Immature natural killer cell (primary cell): ENCODE measurements at regions not wholly inside any gene's neighbourhood (a gene's known extent, or its start where the extent isn't known, plus 50 kb on each side); places are given as distances from the start of the nearest gene placed in this dataset.
"Not testable (repeated sequence)": the region's sequence is repeated elsewhere in the genome, so short reads cannot be mapped to it uniquely, and the experiment has no call there.

Experiments used
- DNase-seq, 3 donors: peaks; one replicate each; pipeline ENCODE4 v3.0.0; 2022; ENCODE audit warnings: mixed read lengths in 1 of 3
- H3K27ac Mint-ChIP-seq, 6 donors: one replicate each; pipeline ENCODE4 v1.8.0; 2020; ENCODE audit warnings: mixed read lengths in 6 of 6, mild to moderate bottlenecking in 5 of 6, inconsistent platforms in 4 of 6, moderate library complexity in 3 of 6
- H3K27me3 Mint-ChIP-seq, 3 donors: one replicate each; pipeline ENCODE4 v1.8.0; 2020 to 2021; ENCODE audit warnings: low read depth in 3 of 3, mild to moderate bottlenecking in 3 of 3, mixed read lengths in 3 of 3, moderate library complexity in 3 of 3, inconsistent platforms in 1 of 3
- H3K36me3 Mint-ChIP-seq, 3 donors: one replicate each; pipeline ENCODE4 v1.8.0; 2020; ENCODE audit warnings: mixed read lengths in 3 of 3, inconsistent platforms in 2 of 3, mild to moderate bottlenecking in 2 of 3
- H3K4me1 Mint-ChIP-seq, 2 donors: one replicate each; pipeline ENCODE4 v1.8.0; 2020; ENCODE audit warnings: inconsistent platforms in 2 of 2, mild to moderate bottlenecking in 2 of 2, mixed read lengths in 2 of 2, moderate library complexity in 1 of 2
- H3K4me3 Mint-ChIP-seq, 5 donors: one replicate each; pipeline ENCODE4 v1.8.0; 2020; ENCODE audit warnings: mild to moderate bottlenecking in 5 of 5, mixed read lengths in 5 of 5, inconsistent platforms in 3 of 5, moderate library complexity in 3 of 5
- H3K9me3 Mint-ChIP-seq, 6 donors: one replicate each; pipeline ENCODE4 v1.8.0; 2020; ENCODE audit warnings: mild to moderate bottlenecking in 6 of 6, mixed read lengths in 6 of 6, inconsistent platforms in 4 of 6, moderate library complexity in 3 of 6

GRCh38 chr15:62503451-62503850, 338.4 kb upstream of the C2CD4B start:
- no peak overlapping the region for H3K27ac Mint-ChIP-seq
- no peaks in the 10 kb centered on the region for H3K9me3 Mint-ChIP-seq
- H3K27me3 Mint-ChIP-seq, result peaks cover 2 to 7% (median 2%) of the 10 kb centered on the region in 3 donors
- H3K4me3 Mint-ChIP-seq, result no peak overlapping the region
- no peaks in the 10 kb centered on the region for H3K36me3 Mint-ChIP-seq
- DNase-seq, result no peak
- no peaks in the 10 kb centered on the region for H3K4me1 Mint-ChIP-seq

- DNase-seq, result no peak
These were observed 340.7 kb upstream of the C2CD4B start for GRCh38 chr15:62505762-62506161.

GRCh38 chr15:62506217-62506805, 341.2 kb upstream of the C2CD4B start:
- Mint-ChIP-seq H3K27me3 (peaks cover 2 to 6% (median 5%) of the 10 kb centered on the region in 3 donors), H3K4me1 (no peaks in the 10 kb centered on the region), H3K9me3 (peaks cover 0 to 1% (median 0%) of the 10 kb centered on the region in 6 donors), H3K4me3 (no peak overlapping the region), H3K27ac (no peak overlapping the region), H3K36me3 (no peaks in the 10 kb centered on the region)
- DNase-seq, result no peak

More at GRCh38 chr15:62505762-62506161, 340.7 kb upstream of the C2CD4B start:
- no peaks in the 10 kb centered on the region for H3K4me1 Mint-ChIP-seq
- peaks cover 0 to 1% (median 0%) of the 10 kb centered on the region in 6 donors for H3K9me3 Mint-ChIP-seq
- no peaks in the 10 kb centered on the region for H3K36me3 Mint-ChIP-seq
- H3K27ac Mint-ChIP-seq, result no peak overlapping the region
- no peak overlapping the region for H3K4me3 Mint-ChIP-seq
- H3K27me3 Mint-ChIP-seq, result peaks cover 1 to 5% (median 2%) of the 10 kb centered on the region in 3 donors

- Mint-ChIP-seq H3K36me3 (no peaks in the 10 kb centered on the region), H3K27me3 (peaks cover 2 to 9% (median 3%) of the 10 kb centered on the region in 3 donors), H3K27ac (no peak overlapping the region), H3K9me3 (peaks cover 0 to 1% (median 0%) of the 10 kb centered on the region in 6 donors), H3K4me1 (no peaks in the 10 kb centered on the region), H3K4me3 (no peak overlapping the region)
- DNase-seq, result no peak
These were observed 344.4 kb upstream of the C2CD4B start for GRCh38 chr15:62509395-62509958.

- H3K27me3 Mint-ChIP-seq, result peaks cover 0 to 10% (median 6%) of the 10 kb centered on the region in 3 donors
- no peak overlapping the region for H3K4me3 Mint-ChIP-seq
- peaks cover 0 to 1% (median 0%) of the 10 kb centered on the region in 6 donors for H3K9me3 Mint-ChIP-seq
- H3K4me1 Mint-ChIP-seq, result no peaks in the 10 kb centered on the region
- H3K27ac Mint-ChIP-seq, result no peak overlapping the region
- DNase-seq, result no peak
- H3K36me3 Mint-ChIP-seq, result no peaks in the 10 kb centered on the region
These were observed 345.7 kb upstream of the C2CD4B start for GRCh38 chr15:62510791-62511190.

- no peak overlapping the region for H3K4me3 Mint-ChIP-seq
These were observed 347.8 kb upstream of the C2CD4B start for GRCh38 chr15:62512904-62513303.

GRCh38 chr15:62513893-62514292, 348.8 kb upstream of the C2CD4B start:
- no peak overlapping the region for H3K27ac Mint-ChIP-seq
- H3K4me3 Mint-ChIP-seq, result no peak overlapping the region
- no peaks in the 10 kb centered on the region for H3K36me3 Mint-ChIP-seq
- no peaks in the 10 kb centered on the region for H3K4me1 Mint-ChIP-seq
- H3K9me3 Mint-ChIP-seq, result no peaks in the 10 kb centered on the region
- no peak for DNase-seq
- H3K27me3 Mint-ChIP-seq, result peaks cover 0 to 11% (median 6%) of the 10 kb centered on the region in 3 donors

More at GRCh38 chr15:62512904-62513303, 347.8 kb upstream of the C2CD4B start:
- no peak for DNase-seq
- H3K4me1 Mint-ChIP-seq, result no peaks in the 10 kb centered on the region
- H3K27ac Mint-ChIP-seq, result no peak overlapping the region
- no peaks in the 10 kb centered on the region for H3K36me3 Mint-ChIP-seq
- H3K9me3 Mint-ChIP-seq, result peaks cover 0 to 1% (median 0%) of the 10 kb centered on the region in 6 donors
- H3K27me3 Mint-ChIP-seq, result peaks cover 0 to 11% (median 4%) of the 10 kb centered on the region in 3 donors

GRCh38 chr15:62515696-62516395, 350.8 kb upstream of the C2CD4B start:
- Mint-ChIP-seq H3K27ac (no peak overlapping the region), H3K4me1 (no peaks in the 10 kb centered on the region), H3K4me3 (no peak overlapping the region), H3K36me3 (no peaks in the 10 kb centered on the region), H3K9me3 (no peaks in the 10 kb centered on the region), H3K27me3 (peaks cover 0 to 11% (median 6%) of the 10 kb centered on the region in 3 donors)
- no peak for DNase-seq

GRCh38 chr15:62517541-62517940, 352.5 kb upstream of the C2CD4B start:
- no peaks in the 10 kb centered on the region for H3K36me3 Mint-ChIP-seq
- H3K4me1 Mint-ChIP-seq, result no peaks in the 10 kb centered on the region
- H3K4me3 Mint-ChIP-seq, result no peak overlapping the region
- no peaks in the 10 kb centered on the region for H3K9me3 Mint-ChIP-seq
- peaks cover 0 to 16% (median 14%) of the 10 kb centered on the region in 3 donors for H3K27me3 Mint-ChIP-seq
- DNase-seq, result no peak
- H3K27ac Mint-ChIP-seq, result no peak overlapping the region

- not testable (repeated sequence) for H3K9me3 Mint-ChIP-seq, H3K27ac Mint-ChIP-seq
- peaks cover 0 to 19% (median 14%) of the 10 kb centered on the region in 3 donors for H3K27me3 Mint-ChIP-seq
These were observed 353.6 kb upstream of the C2CD4B start for GRCh38 chr15:62518666-62519065.

GRCh38 chr15:62519900-62520299, 354.8 kb upstream of the C2CD4B start:
- no peak overlapping the region for H3K4me3 Mint-ChIP-seq
- no peaks in the 10 kb centered on the region for H3K9me3 Mint-ChIP-seq
- H3K36me3 Mint-ChIP-seq, result no peaks in the 10 kb centered on the region
- H3K27ac Mint-ChIP-seq, result no peak overlapping the region
- peaks cover 0 to 19% (median 10%) of the 10 kb centered on the region in 3 donors for H3K27me3 Mint-ChIP-seq
- no peak for DNase-seq
- no peaks in the 10 kb centered on the region for H3K4me1 Mint-ChIP-seq

More at GRCh38 chr15:62518666-62519065, 353.6 kb upstream of the C2CD4B start:
- not testable (repeated sequence) for H3K4me3 Mint-ChIP-seq, H3K4me1 Mint-ChIP-seq, DNase-seq, H3K36me3 Mint-ChIP-seq

- no peak overlapping the region for H3K27ac Mint-ChIP-seq
- peaks cover 2 to 15% (median 11%) of the 10 kb centered on the region in 3 donors for H3K27me3 Mint-ChIP-seq
- H3K4me3 Mint-ChIP-seq, result no peak overlapping the region
These were observed 355.8 kb upstream of the C2CD4B start for GRCh38 chr15:62520887-62521286.

GRCh38 chr15:62521396-62521795, 356.3 kb upstream of the C2CD4B start:
- Mint-ChIP-seq H3K9me3 (no peaks in the 10 kb centered on the region), H3K27ac (no peak overlapping the region), H3K27me3 (peaks cover 2 to 16% (median 11%) of the 10 kb centered on the region in 3 donors), H3K4me1 (no peaks in the 10 kb centered on the region), H3K4me3 (no peak overlapping the region), H3K36me3 (no peaks in the 10 kb centered on the region)
- DNase-seq, result no peak

More at GRCh38 chr15:62520887-62521286, 355.8 kb upstream of the C2CD4B start:
- Mint-ChIP-seq H3K9me3 (no peaks in the 10 kb centered on the region), H3K4me1 (no peaks in the 10 kb centered on the region), H3K36me3 (no peaks in the 10 kb centered on the region)
- no peak for DNase-seq

GRCh38 chr15:62524848-62525247, 359.8 kb upstream of the C2CD4B start:
- no peaks in the 10 kb centered on the region for H3K9me3 Mint-ChIP-seq
- no peak overlapping the region for H3K27ac Mint-ChIP-seq

More at GRCh38 chr15:62524848-62525247, 359.8 kb upstream of the C2CD4B start:
- no peak overlapping the region for H3K4me3 Mint-ChIP-seq
- no peaks in the 10 kb centered on the region for H3K36me3 Mint-ChIP-seq
- H3K27me3 Mint-ChIP-seq, result peaks cover 4 to 18% (median 12%) of the 10 kb centered on the region in 3 donors
- DNase-seq, result no peak
- no peaks in the 10 kb centered on the region for H3K4me1 Mint-ChIP-seq
